ENCODE measurements at regions not wholly inside any gene's neighbourhood (a gene's known extent, or its start where the extent isn't known, plus 50 kb on each side); places are given as distances from the start of the nearest gene placed in this dataset.

- CTCF ChIA-PET = interaction anchor here (1.3 to 1.9 kb wide), 2 partner anchors 20 to 524 kb away, joined by 5 to 6 read pairs; no protein-coding TSS in a partner anchor
- H3K4me3 ChIP-seq (replicated peaks in 1 of 3; ENCODE audit: insufficient read depth in 1 of 3, low read depth in 1 of 3, low read length in 3 of 3) = no peak overlapping the region
These were observed 233.8 kb downstream of the IL15 start for GRCh38 chr4:141870152-141870551.

More at GRCh38 chr4:141870152-141870551, 233.8 kb downstream of the IL15 start:
- no peaks in the 10 kb centered on the region for H4K20me1 ChIP-seq (replicated peaks; ENCODE audit: control insufficient read depth, extremely low read depth, insufficient read depth, low read length)
- TF ChIP-seq MAX (IDR thresholded peaks at IDR 0.05; ENCODE audit: insufficient read depth, insufficient read length) = no peak
- no peak for TF ChIP-seq POLR2A (IDR thresholded peaks at IDR 0.05; ENCODE audit: low read depth, low read length)
- TF ChIP-seq FOS (IDR thresholded peaks at IDR 0.05; ENCODE audit: borderline replicate concordance, insufficient read depth, low read length) = no peak
- no peak for TF ChIP-seq GATA2 (IDR thresholded peaks at IDR 0.05; ENCODE audit: insufficient read depth, insufficient read length, low read depth, low read length)
- no peak for TF ChIP-seq CTCF (IDR thresholded peaks at IDR 0.05; ENCODE audit: extremely low read depth in 1 of 2, insufficient read depth in 1 of 2, low read depth in 1 of 2, low read length in 2 of 2)
- TF ChIP-seq EZH2 (IDR thresholded peaks at IDR 0.05; ENCODE audit: borderline replicate concordance, low read depth, low read length, severe bottlenecking) = no peak
- TF ChIP-seq MYC (IDR thresholded peaks at IDR 0.05; ENCODE audit: low read depth, low read length) = no peak
- TF ChIP-seq POLR2AphosphoS5 (IDR thresholded peaks at IDR 0.05; ENCODE audit: insufficient read depth, low read depth, low read length) = no peak
- TF ChIP-seq JUN (IDR thresholded peaks at IDR 0.05; ENCODE audit: borderline replicate concordance, insufficient read depth, insufficient read length, low read depth) = no peak
- no peaks in the 10 kb centered on the region for H3K4me1 ChIP-seq (ENCODE audit: control insufficient read depth, extremely low read depth, insufficient read depth, low read length)
- H3K27ac ChIP-seq (ENCODE audit: insufficient read depth, low read depth, low read length) = no peak overlapping the region
- H3K4me2 ChIP-seq (ENCODE audit: insufficient read depth, low read length) = no peak overlapping the region
- FAIRE-seq = no peak
- POLR2A ChIA-PET = no interaction called here
- H2AFZ ChIP-seq (ENCODE audit: low read depth, low read length) = no peak overlapping the region
- H3K9me1 ChIP-seq (replicated peaks; ENCODE audit: control insufficient read depth, extremely low read depth, insufficient read depth, low read length) = no peaks in the 10 kb centered on the region
- BruUV-seq (replicated peaks) = no TSS peak
- no peak for DNase-seq (ENCODE audit: low read depth, low spot score)
- H3K27me3 ChIP-seq (ENCODE audit: control insufficient read depth in 2 of 2, insufficient read depth in 2 of 2, low read length in 2 of 2) = no peaks in the 10 kb centered on the region
- H3K79me2 ChIP-seq (ENCODE audit: control insufficient read depth, insufficient read depth, low read length) = no peaks in the 10 kb centered on the region
- dilution Hi-C loops (cut with MboI; ENCODE audit: extremely low pct_ligation_motif_present, low sequenced_read_pairs) (no loop called here), intact Hi-C loops (cut with micrococcal nuclease) (no loop called here)
- no peak overlapping the region for H3K9ac ChIP-seq (replicated peaks; ENCODE audit: extremely low read depth, insufficient read depth, low read length)
- no peaks in the 10 kb centered on the region for H3K9me3 ChIP-seq (replicated peaks; ENCODE audit: control insufficient read depth, insufficient read depth, low read length)
- no peaks in the 10 kb centered on the region for H3K36me3 ChIP-seq (ENCODE audit: control insufficient read depth in 2 of 2, extremely low read depth in 1 of 2, insufficient read depth in 2 of 2, low read length in 2 of 2)
